Prostate gland (tissue), 2 donors: ENCODE measurements at regions not wholly inside any gene's neighbourhood (a gene's known extent, or its start where the extent isn't known, plus 50 kb on each side); places are given as distances from the start of the nearest gene placed in this dataset.

ENCODE experiments used
- CTCF ChIP-seq, 4 experiments: fragments of 200-600 bp in 2 of 4; fragments of 450-650 bp in 2 of 4; sonication (generic) in 2 of 4; IDR thresholded peaks; 1 replicate in 3 of 4; 2 replicates in 1 of 4; pipeline ENCODE4 v1.5.1; 2016 to 2019; ENCODE audit warnings: antibody characterized with exemption in 4 of 4, mild to moderate bottlenecking in 2 of 4, moderate library complexity in 2 of 4
- POLR2A ChIP-seq: fragments of 450-650 bp; IDR thresholded peaks from one replicate; pipeline ENCODE4 v1.6.1; 2016; ENCODE audit warnings: antibody characterized with exemption, mild to moderate bottlenecking
- POLR2AphosphoS5 ChIP-seq: sonication (generic); formaldehyde crosslinking; IDR thresholded peaks from one replicate; pipeline ENCODE4 v1.6.1; 2017; ENCODE audit warnings: antibody characterized with exemption

- TF ChIP-seq POLR2AphosphoS5 (no peak), CTCF (IDR thresholded peaks at IDR 0.05) (no peak), POLR2A (no peak)
Measured at GRCh38 chr11:69893631-69894030, 74.4 kb upstream of the FGF3 start.
